GM23338 (cell line): ENCODE measurements at regions not wholly inside any gene's neighbourhood (a gene's known extent, or its start where the extent isn't known, plus 50 kb on each side); places are given as distances from the start of the nearest gene placed in this dataset.

Experiments
- ATAC-seq: fragments of 200-7000 bp; cut with Tn5 transposase; 3 replicates; pipeline ENCODE4 v1.9.1; 2020
- DNase-seq: peaks from one replicate; pipeline ENCODE4 v3.0.0-alpha.2; 2015; ENCODE audit warnings: low spot score
- H2AFZ ChIP-seq: fragments of 200-600 bp; sonication (generic); 2 replicates; pipeline ENCODE4 v1.8.0; 2016; ENCODE audit warnings: antibody characterized with exemption, mild to moderate bottlenecking, moderate library complexity
- H3F3A ChIP-seq: fragments of 200-600 bp; sonication (generic); replicated peaks from 2 replicates; pipeline ENCODE4 v1.8.0; 2017; ENCODE audit warnings: antibody characterized with exemption, mixed run types, low read depth
- H3K27ac ChIP-seq: fragments of 200-600 bp; sonication (generic); 2 replicates; pipeline ENCODE4 v1.6.1; 2016; ENCODE audit warnings: low read depth
- H3K27me3 ChIP-seq: fragments of 200-600 bp; sonication (generic); 2 replicates; pipeline ENCODE4 v1.8.0; 2016; ENCODE audit warnings: mild to moderate bottlenecking, mixed run types, moderate library complexity; ENCODE audit not compliant: insufficient read depth
- H3K36me3 ChIP-seq: fragments of 200-600 bp; sonication (generic); 2 replicates; pipeline ENCODE4 v1.8.0; 2016; ENCODE audit warnings: mild to moderate bottlenecking; ENCODE audit not compliant: insufficient read depth
- H3K4me1 ChIP-seq: fragments of 200-600 bp; sonication (generic); 2 replicates; pipeline ENCODE4 v1.8.0; 2016; ENCODE audit warnings: mild to moderate bottlenecking, moderate library complexity; ENCODE audit not compliant: insufficient read depth
- H3K4me2 ChIP-seq: fragments of 200-600 bp; sonication (generic); 2 replicates; pipeline ENCODE4 v1.7.1; 2017; ENCODE audit warnings: mixed run types
- H3K4me3 ChIP-seq: fragments of 200-600 bp; sonication (generic); 2 replicates; pipeline ENCODE4 v1.6.1; 2016; ENCODE audit warnings: mixed run types
- H3K79me2 ChIP-seq: fragments of 200-600 bp; sonication (generic); replicated peaks from 2 replicates; pipeline ENCODE4 v1.8.0; 2017; ENCODE audit warnings: mild to moderate bottlenecking; ENCODE audit not compliant: insufficient read depth
- H3K9me2 ChIP-seq: fragments of 200-600 bp; sonication (generic); 2 replicates; pipeline ENCODE4 v1.8.0; 2017; ENCODE audit not compliant: insufficient read depth
- H4K20me1 ChIP-seq: fragments of 200-600 bp; sonication (generic); replicated peaks from 2 replicates; pipeline ENCODE4 v1.8.0; 2017; ENCODE audit warnings: mild to moderate bottlenecking; ENCODE audit not compliant: insufficient read depth
- H3K27ac Mint-ChIP-seq: 2 replicates; pipeline ENCODE4 v1.8.0; 2020; ENCODE audit warnings: inconsistent platforms, mild to moderate bottlenecking, moderate library complexity, mixed read lengths
- H3K27me3 Mint-ChIP-seq: 3 replicates; pipeline ENCODE4 v1.8.0; 2022; ENCODE audit warnings: low read depth, mild to moderate bottlenecking, moderate library complexity, mixed read lengths, inconsistent platforms; ENCODE audit not compliant: insufficient read depth, poor library complexity
- H3K36me3 Mint-ChIP-seq: 3 replicates; pipeline ENCODE4 v1.8.0; 2021; ENCODE audit warnings: low read depth, mild to moderate bottlenecking, inconsistent platforms, moderate library complexity, mixed read lengths
- H3K4me1 Mint-ChIP-seq: 3 replicates; pipeline ENCODE4 v1.8.0; 2020; ENCODE audit warnings: mild to moderate bottlenecking, inconsistent platforms, mixed read lengths
- H3K4me3 Mint-ChIP-seq: 3 replicates; pipeline ENCODE4 v1.8.0; 2021; ENCODE audit warnings: moderate library complexity, mild to moderate bottlenecking, inconsistent platforms, mixed read lengths
- H3K9me3 Mint-ChIP-seq: 3 replicates; pipeline ENCODE4 v1.8.0; 2020; ENCODE audit warnings: moderate library complexity, mild to moderate bottlenecking, inconsistent platforms, mixed read lengths
- CREB1 ChIP-seq: fragments of 250-450 bp; sonication (Bioruptor Pico); IDR thresholded peaks from 2 replicates; pipeline ENCODE4 v1.5.0; 2020; ENCODE audit warnings: low read depth, mild to moderate bottlenecking, moderate library complexity
- CTCF ChIP-seq, 2 experiments: fragments of 200-600 bp in 1 of 2; sonication (generic) in 1 of 2; conservative IDR thresholded peaks; 2 replicates each; pipeline versions ENCODE4 v1.5.1 to v1.6.1; 2016 to 2017; ENCODE audit warnings: antibody characterized with exemption in 2 of 2, low read depth in 2 of 2, mild to moderate bottlenecking in 2 of 2, moderate library complexity in 1 of 2
- EZH2 ChIP-seq: fragments of 200-600 bp; sonication (generic); IDR thresholded peaks from one replicate; pipeline ENCODE4 v1.8.0; 2017; ENCODE audit warnings: antibody characterized with exemption, mild to moderate bottlenecking, low read depth; ENCODE audit not compliant: unreplicated experiment
- EZH2phosphoT487 ChIP-seq: fragments of 200-600 bp; sonication (generic); IDR thresholded peaks from one replicate; pipeline ENCODE4 v1.8.1; 2018; ENCODE audit warnings: antibody characterized with exemption; ENCODE audit not compliant: unreplicated experiment
- JUNB ChIP-seq: IDR thresholded peaks from one replicate; pipeline ENCODE4 v1.6.1; 2016; ENCODE audit warnings: antibody characterized with exemption; ENCODE audit not compliant: unreplicated experiment
- NANOG ChIP-seq: IDR thresholded peaks from 2 replicates; pipeline ENCODE4 v1.6.1; 2016; ENCODE audit warnings: antibody characterized with exemption, borderline replicate concordance
- POLR2AphosphoS5 ChIP-seq: IDR thresholded peaks from 2 replicates; pipeline ENCODE4 v1.6.1; 2016; ENCODE audit warnings: antibody characterized with exemption, low read depth
- REST ChIP-seq: IDR thresholded peaks from one replicate; pipeline ENCODE4 v1.6.1; 2018; ENCODE audit warnings: antibody characterized with exemption; ENCODE audit not compliant: unreplicated experiment
- STAT1 ChIP-seq: IDR thresholded peaks from one replicate; pipeline ENCODE4 v1.6.1; 2016; ENCODE audit warnings: antibody characterized with exemption; ENCODE audit not compliant: unreplicated experiment
- ZNF114 ChIP-seq: fragments of 250-450 bp; sonication (Bioruptor Pico); IDR thresholded peaks from 2 replicates; pipeline ENCODE4 v1.5.0; 2020; ENCODE audit warnings: mild to moderate bottlenecking, moderate library complexity
- ZNF331 ChIP-seq: fragments of 250-450 bp; sonication (Bioruptor Pico); IDR thresholded peaks from 2 replicates; pipeline ENCODE4 v1.5.0; 2020; ENCODE audit warnings: low read depth, mild to moderate bottlenecking, moderate library complexity
- ZNF462 ChIP-seq: fragments of 250-450 bp; sonication (Bioruptor Pico); IDR thresholded peaks from 2 replicates; pipeline ENCODE4 v1.5.0; 2020; ENCODE audit warnings: mild to moderate bottlenecking, moderate library complexity
- TF ChIP-seq, protein P1 (sequence below): IDR thresholded peaks from 2 replicates; pipeline ENCODE4 v1.6.1; 2016; ENCODE audit warnings: antibody characterized with exemption

DNA sequence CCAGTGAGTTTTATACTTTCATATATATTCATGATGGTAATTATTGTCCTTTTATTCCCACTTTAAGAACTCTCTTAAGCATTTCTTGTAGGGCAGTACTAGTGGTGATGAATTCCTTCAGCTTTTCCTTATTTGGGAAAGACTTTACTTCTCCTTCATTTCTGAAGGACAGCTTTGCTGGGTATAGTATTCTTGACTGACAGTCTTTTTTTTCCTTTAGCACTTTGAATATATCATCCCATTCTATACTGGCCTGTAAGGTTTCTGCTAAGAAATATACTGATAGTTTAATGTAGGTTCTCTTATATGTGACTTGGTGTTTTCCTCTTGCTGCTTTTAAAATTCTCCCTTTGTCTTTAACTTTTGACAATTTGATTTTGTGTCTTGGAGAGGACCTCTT lies 109.0 kb upstream of the FSTL4 start:
- Histone ChIP-seq H3F3A (no peaks in the 10 kb centered on the region), H3K27ac (no peak overlapping the region), H2AFZ (no peak overlapping the region), H3K4me2 (no peak overlapping the region), H3K9me2 (0 out of 2 replicates have a peak, but pooled peaks cover 9% of the 10 kb centered on the region), H3K27me3 (no peaks in the 10 kb centered on the region), H3K79me2 (no peaks in the 10 kb centered on the region), H4K20me1 (no peaks in the 10 kb centered on the region), H3K36me3 (no peaks in the 10 kb centered on the region), H3K4me1 (no peaks in the 10 kb centered on the region), H3K4me3 (no peak overlapping the region)
- H3K4me1 Mint-ChIP-seq, result no peaks in the 10 kb centered on the region
- no peak for ATAC-seq
- TF ChIP-seq CTCF (conservative IDR thresholded peaks at IDR 0.05; ENCODE audit: low read depth in 2 of 2), result no peak
- no peak for TF ChIP-seq CREB1 (CRISPR knock-in tag)
- no peak for TF ChIP-seq ZNF462
- TF ChIP-seq EZH2phosphoT487, result no peak
- TF ChIP-seq EZH2, result no peak
- TF ChIP-seq ZNF331, result no peak
- no peak for TF ChIP-seq JUNB
- TF ChIP-seq, protein P1, sequence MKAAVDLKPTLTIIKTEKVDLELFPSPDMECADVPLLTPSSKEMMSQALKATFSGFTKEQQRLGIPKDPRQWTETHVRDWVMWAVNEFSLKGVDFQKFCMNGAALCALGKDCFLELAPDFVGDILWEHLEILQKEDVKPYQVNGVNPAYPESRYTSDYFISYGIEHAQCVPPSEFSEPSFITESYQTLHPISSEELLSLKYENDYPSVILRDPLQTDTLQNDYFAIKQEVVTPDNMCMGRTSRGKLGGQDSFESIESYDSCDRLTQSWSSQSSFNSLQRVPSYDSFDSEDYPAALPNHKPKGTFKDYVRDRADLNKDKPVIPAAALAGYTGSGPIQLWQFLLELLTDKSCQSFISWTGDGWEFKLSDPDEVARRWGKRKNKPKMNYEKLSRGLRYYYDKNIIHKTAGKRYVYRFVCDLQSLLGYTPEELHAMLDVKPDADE, result no peak
- TF ChIP-seq REST, result no peak
- no peak for TF ChIP-seq POLR2AphosphoS5
- no peak for TF ChIP-seq STAT1
- TF ChIP-seq ZNF114 (CRISPR knock-in tag), result no peak
- no peak for TF ChIP-seq NANOG
- DNase-seq, result no peak
- peaks cover 20% of the 10 kb centered on the region for H3K9me3 Mint-ChIP-seq
- H3K36me3 Mint-ChIP-seq, result no peaks in the 10 kb centered on the region; the same call in 2 of the 3 replicates
- H3K27ac Mint-ChIP-seq, result no peak overlapping the region
- H3K27me3 Mint-ChIP-seq, result no peaks in the 10 kb centered on the region
- no peak overlapping the region for H3K4me3 Mint-ChIP-seq
